ENCODE measurements at regions not wholly inside any gene's neighbourhood (a gene's known extent, or its start where the extent isn't known, plus 50 kb on each side); places are given as distances from the start of the nearest gene placed in this dataset.
A peak's percentile ranks its signal among the peaks of the same experiment; 100 is the strongest.

- TF ChIP-seq CTCF (conservative IDR thresholded peaks at IDR 0.05) = no peak
- no peak for TF ChIP-seq EZH2 (IDR thresholded peaks at IDR 0.05; ENCODE audit: low read depth)
- no peak overlapping the region for H3K4me2 ChIP-seq
- H3F3A ChIP-seq (ENCODE audit: insufficient read depth, low read depth) = peaks cover 5% of the 10 kb centered on the region; the same call in 1 of the 2 replicates
- no peak for DNase-seq
- H3K4me3 ChIP-seq = no peak overlapping the region
- BruUV-seq (replicated peaks) = no TSS peak
- H4K20me1 ChIP-seq (ENCODE audit: insufficient read depth) = no peaks in the 10 kb centered on the region
- no peaks in the 10 kb centered on the region for H3K36me3 ChIP-seq (ENCODE audit: low read depth)
- H3K9me3 ChIP-seq (ENCODE audit: insufficient read depth, low read depth) = no peaks in the 10 kb centered on the region
- no peak overlapping the region for H2AFZ ChIP-seq
- intact Hi-C loops (cut with micrococcal nuclease; ENCODE audit: unreplicated experiment) = no loop called here
- H3K4me1 ChIP-seq (replicated peaks; ENCODE audit: insufficient read depth) = peaks cover 24% of the 10 kb centered on the region
- POLR2A ChIA-PET (ENCODE audit: unreplicated experiment) = no interaction called here
- no peak overlapping the region for H3K27ac ChIP-seq
- no peaks in the 10 kb centered on the region for H3K79me2 ChIP-seq (ENCODE audit: low read depth)
- no peaks in the 10 kb centered on the region for H3K27me3 ChIP-seq (ENCODE audit: insufficient read depth, low read depth)
- CTCF ChIA-PET = no interaction called here
- no peaks in the 10 kb centered on the region for H3K9me2 ChIP-seq (ENCODE audit: insufficient read depth)
Observed at GRCh38 chr10:21280971-21281572, 244.4 kb downstream of the SKIDA1 start.

GRCh38 chr10:21280037-21280436, 245.4 kb downstream of the SKIDA1 start:
- ChIA-PET POLR2A (ENCODE audit: unreplicated experiment) (no interaction called here), CTCF (no interaction called here)
- Histone ChIP-seq H4K20me1 (ENCODE audit: insufficient read depth) (no peaks in the 10 kb centered on the region), H3F3A (ENCODE audit: insufficient read depth, low read depth) (peaks cover 3% of the 10 kb centered on the region; the same call in 1 of the 2 replicates), H3K9me3 (ENCODE audit: insufficient read depth, low read depth) (no peaks in the 10 kb centered on the region), H3K4me2 (no peak overlapping the region), H3K79me2 (ENCODE audit: low read depth) (no peaks in the 10 kb centered on the region), H3K36me3 (ENCODE audit: low read depth) (no peaks in the 10 kb centered on the region), H3K4me1 (replicated peaks; ENCODE audit: insufficient read depth) (peaks cover 16% of the 10 kb centered on the region), H3K27ac (no peak overlapping the region), H3K27me3 (ENCODE audit: insufficient read depth, low read depth) (no peaks in the 10 kb centered on the region), H3K9me2 (ENCODE audit: insufficient read depth) (no peaks in the 10 kb centered on the region), H2AFZ (no peak overlapping the region), H3K4me3 (no peak overlapping the region)
- BruUV-seq (replicated peaks) = no TSS peak
- no peak for DNase-seq
- TF ChIP-seq EZH2 (IDR thresholded peaks at IDR 0.05; ENCODE audit: low read depth) = no peak
- no peak for TF ChIP-seq CTCF (conservative IDR thresholded peaks at IDR 0.05)
- intact Hi-C loops (cut with micrococcal nuclease; ENCODE audit: unreplicated experiment) = no loop called here

GRCh38 chr10:21279217-21279575, 246.3 kb downstream of the SKIDA1 start:
- Histone ChIP-seq H3K36me3 (ENCODE audit: low read depth) (no peaks in the 10 kb centered on the region), H3K79me2 (ENCODE audit: low read depth) (no peaks in the 10 kb centered on the region), H3K4me3 (no peak overlapping the region), H3F3A (ENCODE audit: insufficient read depth, low read depth) (peaks cover 3% of the 10 kb centered on the region; the same call in 1 of the 2 replicates), H3K9me3 (ENCODE audit: insufficient read depth, low read depth) (no peaks in the 10 kb centered on the region), H4K20me1 (ENCODE audit: insufficient read depth) (no peaks in the 10 kb centered on the region), H3K4me2 (no peak overlapping the region; the same call in 1 of the 2 replicates), H2AFZ (no peak overlapping the region), H3K27ac (peak overlapping the region; percentile 61), H3K9me2 (ENCODE audit: insufficient read depth) (no peaks in the 10 kb centered on the region), H3K27me3 (ENCODE audit: insufficient read depth, low read depth) (no peaks in the 10 kb centered on the region), H3K4me1 (replicated peaks; ENCODE audit: insufficient read depth) (peaks cover 16% of the 10 kb centered on the region)
- DNase-seq = no peak
- ChIA-PET POLR2A (ENCODE audit: unreplicated experiment) (interaction anchor here (0.5 to 0.7 kb wide), 4 partner anchors 56 to 489 kb away, joined by 3 to 7 read pairs (median 4); no protein-coding TSS in a partner anchor), CTCF (interaction anchor here (0.5 to 1.0 kb wide), 6 partner anchors 40 to 217 kb away, joined by 3 to 11 read pairs (median 4); no protein-coding TSS in a partner anchor)
- TF ChIP-seq CTCF (conservative IDR thresholded peaks at IDR 0.05) (no peak), EZH2 (IDR thresholded peaks at IDR 0.05; ENCODE audit: low read depth) (no peak)
- BruUV-seq (replicated peaks) = no TSS peak
- intact Hi-C loops (cut with micrococcal nuclease; ENCODE audit: unreplicated experiment) = loop anchor here (1.0 to 10.0 kb wide), 6 partner anchors 57 to 1706 kb away; no protein-coding TSS in a partner anchor
